T-helper 2 cell treated with Interferon-gamma antibody and Interleukin-4, amounts not matched to agents 100 ng/mL and 5 ng/mL, for 36 hours (primary cell): ENCODE measurements at regions not wholly inside any gene's neighbourhood (a gene's known extent, or its start where the extent isn't known, plus 50 kb on each side); places are given as distances from the start of the nearest gene placed in this dataset.
"Not testable (repeated sequence)": the region's sequence is repeated elsewhere in the genome, so short reads cannot be mapped to it uniquely, and the experiment has no call there.

ENCODE experiments used
- intact Hi-C: fragments of 100-400 bp; cut with micrococcal nuclease; formaldehyde crosslinking; loops from one replicate; pipeline ENCODE4 v1.15.1; 2023

GRCh38 chr9:78940121-78940855, 631.5 kb upstream of the TLE4 start:
- intact Hi-C loops = loop anchor here (10.0 kb wide), 1 partner anchor 55 kb away; no protein-coding TSS in a partner anchor

- intact Hi-C loops = no loop called here
These were observed 617.5 kb upstream of the TLE4 start for GRCh38 chr9:78954286-78954685.

- intact Hi-C loops = no loop called here
These were observed 612.9 kb upstream of the TLE4 start for GRCh38 chr9:78958892-78959291.

- intact Hi-C loops = no loop called here
These were observed 609.6 kb upstream of the TLE4 start for GRCh38 chr9:78962156-78962555.

- intact Hi-C loops = no loop called here
These were observed 607.9 kb upstream of the TLE4 start for GRCh38 chr9:78963911-78964310.

- intact Hi-C loops = no loop called here
These were observed 604.1 kb upstream of the TLE4 start for GRCh38 chr9:78967596-78968217.

- intact Hi-C loops = no loop called here
These were observed 601.4 kb upstream of the TLE4 start for GRCh38 chr9:78970375-78970774.

- intact Hi-C loops = no loop called here
These were observed 600.2 kb upstream of the TLE4 start for GRCh38 chr9:78971540-78971939.

- intact Hi-C loops = no loop called here
These were observed 599.3 kb upstream of the TLE4 start for GRCh38 chr9:78972303-78972999.

GRCh38 chr9:78973907-78974306, 597.9 kb upstream of the TLE4 start:
- intact Hi-C loops = no loop called here

- intact Hi-C loops = no loop called here
These were observed 588.9 kb upstream of the TLE4 start for GRCh38 chr9:78982849-78983248.

- intact Hi-C loops = no loop called here
These were observed 586.6 kb upstream of the TLE4 start for GRCh38 chr9:78985084-78985738.

- intact Hi-C loops = no loop called here
These were observed 585.3 kb upstream of the TLE4 start for GRCh38 chr9:78986446-78986845.

- intact Hi-C loops = no loop called here
These were observed 582.6 kb upstream of the TLE4 start for GRCh38 chr9:78989031-78989658.

- intact Hi-C loops = no loop called here
These were observed 577.3 kb upstream of the TLE4 start for GRCh38 chr9:78994471-78994870.

GRCh38 chr9:78994974-78995373, 576.8 kb upstream of the TLE4 start:
- intact Hi-C loops = not testable (repeated sequence)

- intact Hi-C loops = no loop called here
These were observed 574.5 kb upstream of the TLE4 start for GRCh38 chr9:78997296-78997695.

- intact Hi-C loops = no loop called here
These were observed 571.3 kb upstream of the TLE4 start for GRCh38 chr9:79000230-79001002.

GRCh38 chr9:79001012-79001411, 570.8 kb upstream of the TLE4 start:
- intact Hi-C loops = no loop called here

GRCh38 chr9:79003514-79003913, 568.3 kb upstream of the TLE4 start:
- intact Hi-C loops = no loop called here

GRCh38 chr9:79004032-79004431, 567.7 kb upstream of the TLE4 start:
- intact Hi-C loops = no loop called here
